Liver (tissue), 7 donors: ENCODE measurements at regions not wholly inside any gene's neighbourhood (a gene's known extent, or its start where the extent isn't known, plus 50 kb on each side); places are given as distances from the start of the nearest gene placed in this dataset.

Experiments used
- DNase-seq: peaks from one replicate; pipeline ENCODE4 v3.0.0-alpha.2; 2017; ENCODE audit warnings: low spot score
- H3K27ac ChIP-seq, 2 donors: one replicate each; pipeline ENCODE4 v1.7.0; 2013; ENCODE audit warnings: inconsistent platforms in 2 of 2, low read length in 2 of 2, control low read depth in 1 of 2, low read depth in 1 of 2, mild to moderate bottlenecking in 1 of 2
- H3K27me3 ChIP-seq, 4 donors: one replicate each; pipeline versions ENCODE4 v1.6.1 to v1.7.0; 2013; ENCODE audit warnings: low read length in 3 of 4, inconsistent platforms in 1 of 4, mild to moderate bottlenecking in 1 of 4, moderate library complexity in 1 of 4; ENCODE audit not compliant: control insufficient read depth in 4 of 4, insufficient read depth in 4 of 4
- H3K36me3 ChIP-seq, 4 donors: one replicate each; pipeline versions ENCODE4 v1.6.1 to v1.7.0; 2013; ENCODE audit warnings: low read length in 3 of 4, mild to moderate bottlenecking in 3 of 4, low read depth in 1 of 4, moderate library complexity in 1 of 4; ENCODE audit not compliant: control insufficient read depth in 4 of 4, insufficient read depth in 3 of 4
- H3K4me1 ChIP-seq, 4 donors: one replicate each; pipeline versions ENCODE4 v1.6.1 to v1.7.0; 2013; ENCODE audit warnings: low read length in 3 of 4, mild to moderate bottlenecking in 3 of 4, moderate library complexity in 1 of 4; ENCODE audit not compliant: control insufficient read depth in 4 of 4, insufficient read depth in 4 of 4
- H3K4me3 ChIP-seq, 3 donors: one replicate each; pipeline versions ENCODE4 v1.6.1 to v1.7.0; 2013; ENCODE audit warnings: low read length in 3 of 3, control low read depth in 1 of 3, low read depth in 1 of 3, mild to moderate bottlenecking in 1 of 3
- H3K9ac ChIP-seq, 2 donors: one replicate each; pipeline ENCODE4 v1.7.0; 2013; ENCODE audit warnings: low read length in 2 of 2, mild to moderate bottlenecking in 2 of 2, moderate library complexity in 2 of 2, control low read depth in 1 of 2, low read depth in 1 of 2
- H3K9me3 ChIP-seq, 4 donors: one replicate each; pipeline versions ENCODE4 v1.6.1 to v1.7.0; 2013; ENCODE audit warnings: low read length in 3 of 4; ENCODE audit not compliant: control insufficient read depth in 4 of 4
- ATF3 ChIP-seq: IDR thresholded peaks from 2 replicates; pipeline ENCODE4 v1.6.1; 2016; ENCODE audit warnings: antibody characterized with exemption
- CTCF ChIP-seq: fragments of 150-350 bp; IDR thresholded peaks from 2 replicates; pipeline ENCODE4 v1.5.1; 2017; ENCODE audit warnings: improper control_type of control experiment, low read depth, low read length; ENCODE audit not compliant: missing input control
- EGR1 ChIP-seq, 2 donors: IDR thresholded peaks; 2 replicates each; pipeline ENCODE4 v1.6.1; 2016 to 2018; ENCODE audit warnings: antibody characterized with exemption in 2 of 2, low read depth in 2 of 2
- FOXA1 ChIP-seq: IDR thresholded peaks from 2 replicates; pipeline ENCODE4 v1.6.1; 2016; ENCODE audit warnings: antibody characterized with exemption
- FOXA2 ChIP-seq: IDR thresholded peaks from 2 replicates; pipeline ENCODE4 v1.6.1; 2016; ENCODE audit warnings: antibody characterized with exemption
- GABPA ChIP-seq, 2 donors: IDR thresholded peaks in 1 of 2; conservative IDR thresholded peaks in 1 of 2; 2 replicates each; pipeline ENCODE4 v1.6.1; 2016; ENCODE audit warnings: antibody characterized with exemption in 2 of 2, mild to moderate bottlenecking in 1 of 2, moderate library complexity in 1 of 2
- HNF4A ChIP-seq, 2 donors: conservative IDR thresholded peaks; 2 replicates each; pipeline ENCODE4 v1.6.1; 2016; ENCODE audit warnings: antibody characterized with exemption in 2 of 2, mild to moderate bottlenecking in 2 of 2
- HNF4G ChIP-seq: IDR thresholded peaks from 2 replicates; pipeline ENCODE4 v1.6.1; 2016; ENCODE audit warnings: antibody characterized with exemption
- JUND ChIP-seq, 2 donors: IDR thresholded peaks; 2 replicates each; pipeline ENCODE4 v1.6.1; 2016; ENCODE audit warnings: antibody characterized with exemption in 2 of 2
- MAX ChIP-seq: IDR thresholded peaks from 2 replicates; pipeline ENCODE4 v1.6.1; 2016; ENCODE audit warnings: antibody characterized with exemption
- NR2F2 ChIP-seq: IDR thresholded peaks from 2 replicates; pipeline ENCODE4 v1.6.1; 2016; ENCODE audit warnings: antibody characterized with exemption
- RAD21 ChIP-seq, 2 donors: IDR thresholded peaks; 2 replicates each; pipeline ENCODE4 v1.6.1; 2016; ENCODE audit warnings: antibody characterized with exemption in 2 of 2, mild to moderate bottlenecking in 2 of 2
- REST ChIP-seq: IDR thresholded peaks from 2 replicates; pipeline ENCODE4 v1.6.1; 2016; ENCODE audit warnings: antibody characterized with exemption, mild to moderate bottlenecking
- RXRA ChIP-seq, 2 donors: IDR thresholded peaks; 2 replicates each; pipeline ENCODE4 v1.6.1; 2017 to 2018; ENCODE audit warnings: antibody characterized with exemption in 2 of 2, mild to moderate bottlenecking in 1 of 2
- SP1 ChIP-seq: IDR thresholded peaks from 2 replicates; pipeline ENCODE4 v1.6.1; 2018; ENCODE audit warnings: antibody characterized with exemption, mild to moderate bottlenecking
- TAF1 ChIP-seq: conservative IDR thresholded peaks from 2 replicates; pipeline ENCODE4 v1.6.1; 2016; ENCODE audit warnings: antibody characterized with exemption, mild to moderate bottlenecking
- YY1 ChIP-seq: IDR thresholded peaks from 2 replicates; pipeline ENCODE4 v1.6.1; 2016; ENCODE audit warnings: antibody characterized with exemption, mild to moderate bottlenecking
- ZBTB33 ChIP-seq: IDR thresholded peaks from 2 replicates; pipeline ENCODE4 v1.6.1; 2016; ENCODE audit warnings: antibody characterized with exemption
- donor health status: healthy.
- donor health status: healthy.
- donor health status: healthy.
- donor health status: healthy.

- TF ChIP-seq GABPA (IDR thresholded peaks at IDR 0.05 in 1 of 2, conservative IDR thresholded peaks at IDR 0.05 in 1 of 2) (no peak), RAD21 (IDR thresholded peaks at IDR 0.05) (no peak), SP1 (no peak), EGR1 (IDR thresholded peaks at IDR 0.05; ENCODE audit: low read depth in 2 of 2) (no peak), MAX (no peak), NR2F2 (no peak), YY1 (no peak), JUND (IDR thresholded peaks at IDR 0.05) (no peak)
These were observed 472.8 kb downstream of the ZNF674 start (continued) for GRCh38 chrX:46072372-46072771.

GRCh38 chrX:46070421-46070820 is 474.8 kb downstream of the ZNF674 start:
- TF ChIP-seq RXRA (IDR thresholded peaks at IDR 0.05) (no peak), MAX (no peak), HNF4G (no peak), HNF4A (conservative IDR thresholded peaks at IDR 0.05) (no peak), ZBTB33 (no peak), EGR1 (IDR thresholded peaks at IDR 0.05; ENCODE audit: low read depth in 2 of 2) (no peak), YY1 (no peak), FOXA2 (no peak), JUND (IDR thresholded peaks at IDR 0.05) (no peak), SP1 (no peak), GABPA (IDR thresholded peaks at IDR 0.05 in 1 of 2, conservative IDR thresholded peaks at IDR 0.05 in 1 of 2) (no peak), CTCF (no peak), REST (no peak), ATF3 (no peak), NR2F2 (no peak), RAD21 (IDR thresholded peaks at IDR 0.05) (no peak), FOXA1 (no peak), TAF1 (no peak)
- H3K4me3 ChIP-seq, result no peak overlapping the region
- H3K9ac ChIP-seq, result no peak overlapping the region
- H3K27ac ChIP-seq, result no peak overlapping the region
- H3K27me3 ChIP-seq, result no peaks in the 10 kb centered on the region
- H3K9me3 ChIP-seq, result peaks cover 0 to 1% (median 0%) of the 10 kb centered on the region in 4 donors
- no peak for DNase-seq
- H3K4me1 ChIP-seq, result no peaks in the 10 kb centered on the region
- no peaks in the 10 kb centered on the region for H3K36me3 ChIP-seq
